WTC11 (cell line): ENCODE measurements at regions not wholly inside any gene's neighbourhood (a gene's known extent, or its start where the extent isn't known, plus 50 kb on each side); places are given as distances from the start of the nearest gene placed in this dataset.

ENCODE experiments used
- ETV6 ChIP-seq: sonication (generic); formaldehyde crosslinking; IDR thresholded peaks from 2 replicates; pipeline ENCODE4 v1.8.1; 2022; ENCODE audit warnings: mild to moderate bottlenecking, missing genetic modification reagents
- FOXJ3 ChIP-seq: sonication (generic); formaldehyde crosslinking; IDR thresholded peaks from 2 replicates; pipeline ENCODE4 v1.9.0; 2021; ENCODE audit warnings: missing genetic modification reagents, mild to moderate bottlenecking, borderline replicate concordance
- TCF7 ChIP-seq: sonication (generic); formaldehyde crosslinking; IDR thresholded peaks from 2 replicates; pipeline ENCODE4 v1.8.0; 2022; ENCODE audit warnings: mild to moderate bottlenecking, low read depth, missing genetic modification reagents, moderate library complexity
- ZBTB21 ChIP-seq: sonication (generic); formaldehyde crosslinking; IDR thresholded peaks from 2 replicates; pipeline ENCODE4 v1.8.1; 2023; ENCODE audit warnings: mild to moderate bottlenecking, missing genetic modification reagents, borderline replicate concordance
- ZNF671 ChIP-seq: fragments of 250-450 bp; sonication (Bioruptor Pico); IDR thresholded peaks from 2 replicates; pipeline ENCODE4 v1.8.0; 2021; ENCODE audit warnings: mild to moderate bottlenecking
- TF ChIP-seq, protein P1 (sequence below): fragments of 200-600 bp; IDR thresholded peaks from 2 replicates; pipeline ENCODE4 v1.8.0; 2022; ENCODE audit warnings: antibody characterized with exemption
- TF ChIP-seq, protein P2 (sequence below): fragments of 250-450 bp; sonication (Bioruptor Pico); IDR thresholded peaks from 2 replicates; pipeline ENCODE4 v1.9.0; 2021; ENCODE audit warnings: mild to moderate bottlenecking
- TF ChIP-seq, protein P3 (sequence below): sonication (generic); formaldehyde crosslinking; IDR thresholded peaks from 2 replicates; pipeline ENCODE4 v1.8.1; 2023; ENCODE audit warnings: mild to moderate bottlenecking, moderate library complexity, missing genetic modification reagents

DNA sequence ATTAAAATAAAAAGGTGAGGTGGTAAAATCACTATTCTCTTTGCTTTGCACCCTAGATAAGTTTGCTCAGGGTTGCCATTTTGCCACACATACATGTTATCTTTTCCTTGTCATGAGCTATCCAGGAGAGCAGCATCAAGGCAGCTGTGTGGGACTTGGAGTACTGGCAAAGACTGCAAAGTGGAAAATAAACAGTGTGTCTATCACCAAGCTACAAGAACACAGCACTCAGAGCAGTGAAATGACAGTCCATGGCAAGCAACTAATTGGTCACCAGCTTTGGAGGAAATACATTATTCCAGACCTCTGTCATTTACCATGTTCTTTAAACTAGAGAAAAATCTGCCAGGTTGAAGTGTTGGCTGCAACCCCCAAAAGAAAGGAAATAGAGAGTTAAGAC, 687.8 kb upstream of the FANCL start:
- TF ChIP-seq, protein P1, sequence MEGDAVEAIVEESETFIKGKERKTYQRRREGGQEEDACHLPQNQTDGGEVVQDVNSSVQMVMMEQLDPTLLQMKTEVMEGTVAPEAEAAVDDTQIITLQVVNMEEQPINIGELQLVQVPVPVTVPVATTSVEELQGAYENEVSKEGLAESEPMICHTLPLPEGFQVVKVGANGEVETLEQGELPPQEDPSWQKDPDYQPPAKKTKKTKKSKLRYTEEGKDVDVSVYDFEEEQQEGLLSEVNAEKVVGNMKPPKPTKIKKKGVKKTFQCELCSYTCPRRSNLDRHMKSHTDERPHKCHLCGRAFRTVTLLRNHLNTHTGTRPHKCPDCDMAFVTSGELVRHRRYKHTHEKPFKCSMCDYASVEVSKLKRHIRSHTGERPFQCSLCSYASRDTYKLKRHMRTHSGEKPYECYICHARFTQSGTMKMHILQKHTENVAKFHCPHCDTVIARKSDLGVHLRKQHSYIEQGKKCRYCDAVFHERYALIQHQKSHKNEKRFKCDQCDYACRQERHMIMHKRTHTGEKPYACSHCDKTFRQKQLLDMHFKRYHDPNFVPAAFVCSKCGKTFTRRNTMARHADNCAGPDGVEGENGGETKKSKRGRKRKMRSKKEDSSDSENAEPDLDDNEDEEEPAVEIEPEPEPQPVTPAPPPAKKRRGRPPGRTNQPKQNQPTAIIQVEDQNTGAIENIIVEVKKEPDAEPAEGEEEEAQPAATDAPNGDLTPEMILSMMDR, result no peak
- TF ChIP-seq FOXJ3, result no peak
- TF ChIP-seq TCF7 (CRISPR knock-in tag), result no peak
- no peak for TF ChIP-seq ZBTB21 (CRISPR knock-in tag)
- TF ChIP-seq, protein P2, sequence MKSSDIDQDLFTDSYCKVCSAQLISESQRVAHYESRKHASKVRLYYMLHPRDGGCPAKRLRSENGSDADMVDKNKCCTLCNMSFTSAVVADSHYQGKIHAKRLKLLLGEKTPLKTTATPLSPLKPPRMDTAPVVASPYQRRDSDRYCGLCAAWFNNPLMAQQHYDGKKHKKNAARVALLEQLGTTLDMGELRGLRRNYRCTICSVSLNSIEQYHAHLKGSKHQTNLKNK, result no peak
- no peak for TF ChIP-seq ETV6 (CRISPR knock-in tag)
- TF ChIP-seq, protein P3, sequence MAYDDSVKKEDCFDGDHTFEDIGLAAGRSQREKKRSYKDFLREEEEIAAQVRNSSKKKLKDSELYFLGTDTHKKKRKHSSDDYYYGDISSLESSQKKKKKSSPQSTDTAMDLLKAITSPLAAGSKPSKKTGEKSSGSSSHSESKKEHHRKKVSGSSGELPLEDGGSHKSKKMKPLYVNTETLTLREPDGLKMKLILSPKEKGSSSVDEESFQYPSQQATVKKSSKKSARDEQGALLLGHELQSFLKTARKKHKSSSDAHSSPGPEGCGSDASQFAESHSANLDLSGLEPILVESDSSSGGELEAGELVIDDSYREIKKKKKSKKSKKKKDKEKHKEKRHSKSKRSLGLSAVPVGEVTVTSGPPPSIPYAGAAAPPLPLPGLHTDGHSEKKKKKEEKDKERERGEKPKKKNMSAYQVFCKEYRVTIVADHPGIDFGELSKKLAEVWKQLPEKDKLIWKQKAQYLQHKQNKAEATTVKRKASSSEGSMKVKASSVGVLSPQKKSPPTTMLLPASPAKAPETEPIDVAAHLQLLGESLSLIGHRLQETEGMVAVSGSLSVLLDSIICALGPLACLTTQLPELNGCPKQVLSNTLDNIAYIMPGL, result no peak
- TF ChIP-seq ZNF671, result no peak
